Cardiac fibroblast (primary cell): ENCODE measurements at regions not wholly inside any gene's neighbourhood (a gene's known extent, or its start where the extent isn't known, plus 50 kb on each side); places are given as distances from the start of the nearest gene placed in this dataset.

Source experiments
- DNase-seq, 2 donors: peaks; one replicate each; pipeline versions ENCODE4 v3.0.0 to v3.0.0-alpha.2; 2010; ENCODE audit warnings: low read depth in 2 of 2
- H3K4me3 ChIP-seq, 2 donors: replicated peaks in 1 of 2; 1 replicate in 1 of 2; 2 replicates in 1 of 2; pipeline ENCODE4 v1.5.1; 2011; ENCODE audit warnings: low read depth in 2 of 2, low read length in 2 of 2, mild to moderate bottlenecking in 2 of 2, moderate library complexity in 1 of 2
- TF ChIP-seq, protein P1 (sequence below): IDR thresholded peaks from one replicate; pipeline ENCODE4 v1.5.1; 2011; ENCODE audit warnings: low read depth, mild to moderate bottlenecking, low read length, inconsistent platforms

DNA sequence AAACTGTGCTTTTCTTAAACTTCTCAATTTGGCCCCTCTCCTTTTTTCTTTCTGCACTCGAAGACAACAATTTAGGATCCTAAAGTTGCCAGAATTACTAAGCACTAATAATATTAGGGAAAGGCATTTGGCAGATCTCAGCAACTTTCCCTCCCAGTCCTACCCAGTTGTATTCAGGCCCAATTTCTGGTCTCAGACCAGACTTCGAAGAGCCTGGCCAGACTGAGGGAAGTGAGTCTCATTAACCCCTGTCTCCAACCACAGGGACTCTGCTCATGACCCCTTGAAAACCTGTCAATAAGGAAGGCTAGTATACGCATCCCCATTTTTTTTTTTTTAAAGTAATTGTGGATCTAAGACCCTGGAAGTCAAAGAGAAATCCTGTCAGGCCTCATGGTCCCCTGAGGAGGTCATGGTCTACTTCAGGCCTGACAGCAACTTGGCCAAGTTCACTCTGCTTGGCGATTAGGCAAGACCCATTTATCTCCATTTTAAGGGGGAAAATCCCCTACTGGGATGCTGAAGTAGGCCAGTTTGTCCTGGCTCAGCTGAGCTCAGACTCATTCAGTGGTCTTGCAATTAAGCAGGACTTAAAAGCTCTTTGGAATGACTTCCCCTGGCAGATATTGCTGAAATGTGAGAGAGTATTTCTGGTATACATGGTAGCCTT is 521.0 kb downstream of the FUT8 start:
- no peak overlapping the region for H3K4me3 ChIP-seq
- TF ChIP-seq, protein P1, sequence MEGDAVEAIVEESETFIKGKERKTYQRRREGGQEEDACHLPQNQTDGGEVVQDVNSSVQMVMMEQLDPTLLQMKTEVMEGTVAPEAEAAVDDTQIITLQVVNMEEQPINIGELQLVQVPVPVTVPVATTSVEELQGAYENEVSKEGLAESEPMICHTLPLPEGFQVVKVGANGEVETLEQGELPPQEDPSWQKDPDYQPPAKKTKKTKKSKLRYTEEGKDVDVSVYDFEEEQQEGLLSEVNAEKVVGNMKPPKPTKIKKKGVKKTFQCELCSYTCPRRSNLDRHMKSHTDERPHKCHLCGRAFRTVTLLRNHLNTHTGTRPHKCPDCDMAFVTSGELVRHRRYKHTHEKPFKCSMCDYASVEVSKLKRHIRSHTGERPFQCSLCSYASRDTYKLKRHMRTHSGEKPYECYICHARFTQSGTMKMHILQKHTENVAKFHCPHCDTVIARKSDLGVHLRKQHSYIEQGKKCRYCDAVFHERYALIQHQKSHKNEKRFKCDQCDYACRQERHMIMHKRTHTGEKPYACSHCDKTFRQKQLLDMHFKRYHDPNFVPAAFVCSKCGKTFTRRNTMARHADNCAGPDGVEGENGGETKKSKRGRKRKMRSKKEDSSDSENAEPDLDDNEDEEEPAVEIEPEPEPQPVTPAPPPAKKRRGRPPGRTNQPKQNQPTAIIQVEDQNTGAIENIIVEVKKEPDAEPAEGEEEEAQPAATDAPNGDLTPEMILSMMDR, result no peak
- peak in 1 of 2 donors; percentile 16 for DNase-seq

- TF ChIP-seq, protein P1, result no peak
- DNase-seq, result no peak
- no peak overlapping the region for H3K4me3 ChIP-seq
Observed at GRCh38 chr14:65934070-65934435, 521.5 kb downstream of the FUT8 start.

- TF ChIP-seq, protein P1, result no peak
- DNase-seq, result no peak
- H3K4me3 ChIP-seq, result no peak overlapping the region
Observed at GRCh38 chr14:65936342-65936975, 523.9 kb downstream of the FUT8 start.

DNA sequence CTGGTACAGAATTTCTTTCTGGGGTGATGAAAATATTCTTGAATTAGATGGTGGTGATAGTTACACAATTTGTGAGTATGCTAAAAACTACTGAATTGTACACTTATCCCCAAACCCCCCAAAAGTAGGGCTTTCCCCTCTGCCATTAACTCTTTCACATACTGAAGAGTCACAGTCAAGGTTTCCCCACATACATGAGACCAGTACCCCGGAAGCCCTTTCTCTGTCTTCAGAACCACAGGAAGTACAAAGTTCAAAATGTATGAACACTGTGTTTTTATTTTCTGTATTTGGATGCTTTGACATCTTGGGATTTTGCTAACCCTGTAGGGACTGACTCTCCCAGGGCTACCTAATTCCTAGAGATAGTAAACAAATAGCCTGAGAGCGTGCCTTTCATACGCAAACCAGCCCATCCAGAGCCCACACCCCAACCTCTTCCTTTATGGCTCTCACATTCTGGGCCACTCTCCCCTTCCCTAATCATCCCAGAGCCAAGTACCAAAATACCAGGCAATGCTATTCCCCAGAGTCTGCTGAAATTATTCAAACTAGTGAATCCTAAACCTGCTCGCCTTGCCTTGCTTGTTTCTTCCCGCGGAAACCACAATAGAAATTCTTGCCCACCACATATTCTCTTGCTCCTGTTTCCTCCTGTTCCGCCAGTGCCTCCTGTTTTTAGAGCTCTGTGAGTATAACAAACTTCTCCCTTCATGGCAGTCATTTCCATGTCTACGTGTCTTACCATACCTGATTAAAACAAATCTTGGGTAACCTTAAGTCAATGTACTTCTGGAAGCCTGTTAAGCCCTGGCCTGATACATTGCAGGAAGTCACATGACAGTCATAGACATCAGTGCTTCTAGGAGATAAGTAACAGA is 524.8 kb downstream of the FUT8 start:
- H3K4me3 ChIP-seq, result no peak overlapping the region
- no peak for DNase-seq
- TF ChIP-seq, protein P1, result no peak

GRCh38 chr14:65937960-65938316 is 525.4 kb downstream of the FUT8 start:
- TF ChIP-seq, protein P1, result no peak
- no peak for DNase-seq
- H3K4me3 ChIP-seq, result no peak overlapping the region

DNA sequence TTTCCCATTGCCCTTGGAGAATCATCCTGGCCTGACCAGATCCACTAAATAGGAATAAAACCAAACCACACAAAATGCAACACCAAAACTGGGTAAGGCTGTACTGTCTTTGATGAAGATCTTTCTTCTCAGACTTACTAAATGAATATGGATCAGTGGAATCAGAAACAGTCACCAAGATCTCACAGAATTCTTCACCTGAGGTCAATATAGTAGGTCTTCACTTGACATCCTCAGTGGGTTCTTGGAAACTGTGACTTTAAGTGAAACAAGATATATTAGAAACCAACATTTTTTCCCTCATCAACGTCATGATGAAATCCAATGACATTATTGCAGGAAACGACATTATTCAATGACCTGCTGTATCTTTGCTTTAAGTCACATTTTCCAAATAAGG is 526.2 kb downstream of the FUT8 start:
- no peak for DNase-seq
- no peak overlapping the region for H3K4me3 ChIP-seq
- TF ChIP-seq, protein P1, result no peak
